ENCODE measurements at regions not wholly inside any gene's neighbourhood (a gene's known extent, or its start where the extent isn't known, plus 50 kb on each side); places are given as distances from the start of the nearest gene placed in this dataset.

DNA sequence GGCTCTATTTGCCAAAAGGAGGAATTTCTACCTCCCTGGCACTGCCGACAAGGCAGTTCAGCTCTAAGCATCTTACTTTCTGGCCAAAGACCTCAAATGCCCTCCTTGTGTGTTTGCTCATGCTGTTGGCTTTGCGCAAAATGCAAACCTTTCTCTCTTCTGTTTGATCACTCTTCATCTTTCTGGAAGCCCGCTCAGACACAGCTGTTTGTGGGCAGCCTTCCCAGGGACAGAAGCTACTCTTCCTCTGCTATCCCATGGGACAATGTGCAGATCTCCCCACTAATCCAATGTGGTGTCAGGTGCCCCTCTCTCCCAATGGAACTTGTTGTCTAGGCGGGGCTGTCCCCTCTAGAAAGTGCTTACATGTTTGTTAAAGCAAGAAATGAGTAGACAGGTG is 278.7 kb downstream of the CCSER2 start:
- no peak for TF ChIP-seq EZH2 (IDR thresholded peaks at IDR 0.05; ENCODE audit: insufficient read depth, low read length)
- TF ChIP-seq, protein P1, sequence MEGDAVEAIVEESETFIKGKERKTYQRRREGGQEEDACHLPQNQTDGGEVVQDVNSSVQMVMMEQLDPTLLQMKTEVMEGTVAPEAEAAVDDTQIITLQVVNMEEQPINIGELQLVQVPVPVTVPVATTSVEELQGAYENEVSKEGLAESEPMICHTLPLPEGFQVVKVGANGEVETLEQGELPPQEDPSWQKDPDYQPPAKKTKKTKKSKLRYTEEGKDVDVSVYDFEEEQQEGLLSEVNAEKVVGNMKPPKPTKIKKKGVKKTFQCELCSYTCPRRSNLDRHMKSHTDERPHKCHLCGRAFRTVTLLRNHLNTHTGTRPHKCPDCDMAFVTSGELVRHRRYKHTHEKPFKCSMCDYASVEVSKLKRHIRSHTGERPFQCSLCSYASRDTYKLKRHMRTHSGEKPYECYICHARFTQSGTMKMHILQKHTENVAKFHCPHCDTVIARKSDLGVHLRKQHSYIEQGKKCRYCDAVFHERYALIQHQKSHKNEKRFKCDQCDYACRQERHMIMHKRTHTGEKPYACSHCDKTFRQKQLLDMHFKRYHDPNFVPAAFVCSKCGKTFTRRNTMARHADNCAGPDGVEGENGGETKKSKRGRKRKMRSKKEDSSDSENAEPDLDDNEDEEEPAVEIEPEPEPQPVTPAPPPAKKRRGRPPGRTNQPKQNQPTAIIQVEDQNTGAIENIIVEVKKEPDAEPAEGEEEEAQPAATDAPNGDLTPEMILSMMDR (IDR thresholded peaks at IDR 0.05; ENCODE audit: insufficient read depth, low read depth, low read length), result no peak
- Histone ChIP-seq H3K27ac (ENCODE audit: low read depth, low read length) (no peak overlapping the region), H4K20me1 (ENCODE audit: insufficient read depth, low read length) (no peaks in the 10 kb centered on the region), H2AFZ (ENCODE audit: low read depth, low read length) (no peak overlapping the region), H3K4me3 (ENCODE audit: insufficient read depth, low read depth, low read length) (no peak overlapping the region), H3K9ac (ENCODE audit: low read length) (no peak overlapping the region), H3K4me2 (ENCODE audit: low read length) (no peak overlapping the region), H3K79me2 (ENCODE audit: insufficient read depth, low read length) (no peaks in the 10 kb centered on the region), H3K9me3 (ENCODE audit: insufficient read depth, low read depth, low read length) (no peaks in the 10 kb centered on the region), H3K27me3 (ENCODE audit: insufficient read depth, low read length) (peaks cover 2% of the 10 kb centered on the region), H3K36me3 (ENCODE audit: insufficient read depth, low read length) (no peaks in the 10 kb centered on the region), H3K4me1 (ENCODE audit: insufficient read depth, low read length) (no peaks in the 10 kb centered on the region)
- H3K36me3 Mint-ChIP-seq (ENCODE audit: low read depth, unreplicated experiment), result no peaks in the 10 kb centered on the region
- no peaks in the 10 kb centered on the region for H3K9me3 Mint-ChIP-seq (ENCODE audit: unreplicated experiment)
- H3K27ac Mint-ChIP-seq (ENCODE audit: unreplicated experiment), result no peak overlapping the region
- FAIRE-seq (no peak), DNase-seq (ENCODE audit: low read depth) (no peak)
- H3K4me1 Mint-ChIP-seq (ENCODE audit: low read depth, unreplicated experiment), result peaks cover 2% of the 10 kb centered on the region
- H3K4me3 Mint-ChIP-seq (ENCODE audit: unreplicated experiment), result no peak overlapping the region
- H3K27me3 Mint-ChIP-seq (ENCODE audit: low read depth, unreplicated experiment), result peaks cover 24% of the 10 kb centered on the region

DNA sequence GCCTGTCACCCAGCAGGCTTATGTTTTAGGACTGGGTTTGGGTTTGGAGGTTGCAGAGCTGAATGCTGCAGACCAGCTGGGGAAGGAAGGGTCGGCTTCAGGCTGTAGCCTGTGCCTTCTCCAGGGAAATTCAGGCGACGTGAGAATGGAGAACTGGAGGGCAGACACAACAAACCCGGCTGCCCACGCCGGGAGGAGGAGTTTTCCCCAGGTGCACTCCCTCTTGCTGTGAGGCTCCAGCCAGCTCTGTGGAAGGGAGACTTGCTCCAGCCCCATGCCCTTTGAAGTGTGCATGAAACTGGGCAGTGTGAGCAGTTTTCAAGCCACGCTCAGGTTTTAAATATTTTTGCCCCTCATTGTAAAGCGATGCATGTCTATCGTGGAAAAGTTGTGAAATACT is 279.1 kb downstream of the CCSER2 start:
- FAIRE-seq (no peak), DNase-seq (ENCODE audit: low read depth) (no peak)
- Histone ChIP-seq H3K9me3 (ENCODE audit: insufficient read depth, low read depth, low read length) (no peaks in the 10 kb centered on the region), H3K4me1 (ENCODE audit: insufficient read depth, low read length) (no peaks in the 10 kb centered on the region), H4K20me1 (ENCODE audit: insufficient read depth, low read length) (no peaks in the 10 kb centered on the region), H2AFZ (ENCODE audit: low read depth, low read length) (no peak overlapping the region), H3K9ac (ENCODE audit: low read length) (no peak overlapping the region), H3K4me2 (ENCODE audit: low read length) (no peak overlapping the region), H3K27ac (ENCODE audit: low read depth, low read length) (no peak overlapping the region), H3K27me3 (ENCODE audit: insufficient read depth, low read length) (peaks cover 2% of the 10 kb centered on the region), H3K79me2 (ENCODE audit: insufficient read depth, low read length) (no peaks in the 10 kb centered on the region), H3K4me3 (ENCODE audit: insufficient read depth, low read depth, low read length) (no peak overlapping the region), H3K36me3 (ENCODE audit: insufficient read depth, low read length) (no peaks in the 10 kb centered on the region)
- peaks cover 24% of the 10 kb centered on the region for H3K27me3 Mint-ChIP-seq (ENCODE audit: low read depth, unreplicated experiment)
- no peak overlapping the region for H3K27ac Mint-ChIP-seq (ENCODE audit: unreplicated experiment)
- H3K9me3 Mint-ChIP-seq (ENCODE audit: unreplicated experiment), result no peaks in the 10 kb centered on the region
- TF ChIP-seq, protein P1 (IDR thresholded peaks at IDR 0.05; ENCODE audit: insufficient read depth, low read depth, low read length), result no peak
- no peak for TF ChIP-seq EZH2 (IDR thresholded peaks at IDR 0.05; ENCODE audit: insufficient read depth, low read length)
- peaks cover 2% of the 10 kb centered on the region for H3K4me1 Mint-ChIP-seq (ENCODE audit: low read depth, unreplicated experiment)
- H3K4me3 Mint-ChIP-seq (ENCODE audit: unreplicated experiment), result no peak overlapping the region
- no peaks in the 10 kb centered on the region for H3K36me3 Mint-ChIP-seq (ENCODE audit: low read depth, unreplicated experiment)

GRCh38 chr10:84608126-84608525 is 279.7 kb downstream of the CCSER2 start:
- H3K27ac Mint-ChIP-seq (ENCODE audit: unreplicated experiment), result no peak overlapping the region
- TF ChIP-seq EZH2 (IDR thresholded peaks at IDR 0.05; ENCODE audit: insufficient read depth, low read length), result no peak
- TF ChIP-seq, protein P1 (IDR thresholded peaks at IDR 0.05; ENCODE audit: insufficient read depth, low read depth, low read length), result no peak
- H3K36me3 Mint-ChIP-seq (ENCODE audit: low read depth, unreplicated experiment), result no peaks in the 10 kb centered on the region
- Histone ChIP-seq H3K36me3 (ENCODE audit: insufficient read depth, low read length) (no peaks in the 10 kb centered on the region), H4K20me1 (ENCODE audit: insufficient read depth, low read length) (no peaks in the 10 kb centered on the region), H2AFZ (ENCODE audit: low read depth, low read length) (no peak overlapping the region), H3K9ac (ENCODE audit: low read length) (no peak overlapping the region), H3K4me3 (ENCODE audit: insufficient read depth, low read depth, low read length) (no peak overlapping the region), H3K4me1 (ENCODE audit: insufficient read depth, low read length) (no peaks in the 10 kb centered on the region), H3K27ac (ENCODE audit: low read depth, low read length) (no peak overlapping the region), H3K79me2 (ENCODE audit: insufficient read depth, low read length) (no peaks in the 10 kb centered on the region), H3K4me2 (ENCODE audit: low read length) (no peak overlapping the region), H3K27me3 (ENCODE audit: insufficient read depth, low read length) (peaks cover 2% of the 10 kb centered on the region), H3K9me3 (ENCODE audit: insufficient read depth, low read depth, low read length) (no peaks in the 10 kb centered on the region)
- H3K9me3 Mint-ChIP-seq (ENCODE audit: unreplicated experiment), result no peaks in the 10 kb centered on the region
- H3K27me3 Mint-ChIP-seq (ENCODE audit: low read depth, unreplicated experiment), result peaks cover 28% of the 10 kb centered on the region
- FAIRE-seq (no peak), DNase-seq (ENCODE audit: low read depth) (no peak)
- H3K4me3 Mint-ChIP-seq (ENCODE audit: unreplicated experiment), result no peak overlapping the region
- peaks cover 2% of the 10 kb centered on the region for H3K4me1 Mint-ChIP-seq (ENCODE audit: low read depth, unreplicated experiment)
